ENCODE measurements at regions not wholly inside any gene's neighbourhood (a gene's known extent, or its start where the extent isn't known, plus 50 kb on each side); places are given as distances from the start of the nearest gene placed in this dataset.

GRCh38 chr2:102910724-102911123, 148.9 kb downstream of the TMEM182 start:
- H3K9me2 ChIP-seq (ENCODE audit: insufficient read depth), result no peaks in the 10 kb centered on the region
- TF ChIP-seq CTCF (conservative IDR thresholded peaks at IDR 0.05) (no peak), EZH2 (IDR thresholded peaks at IDR 0.05; ENCODE audit: low read depth) (no peak)
- no peaks in the 10 kb centered on the region for H3K79me2 ChIP-seq (ENCODE audit: low read depth)
- peaks cover 1% of the 10 kb centered on the region; the same call in 1 of the 2 replicates for H3K9me3 ChIP-seq (ENCODE audit: insufficient read depth, low read depth)
- no peak overlapping the region for H3K4me3 ChIP-seq
- no peaks in the 10 kb centered on the region for H4K20me1 ChIP-seq (ENCODE audit: insufficient read depth)
- ChIA-PET POLR2A (ENCODE audit: unreplicated experiment) (no interaction called here), CTCF (no interaction called here)
- H3K27ac ChIP-seq, result no peak overlapping the region
- no TSS peak for BruUV-seq (replicated peaks)
- H3K36me3 ChIP-seq (ENCODE audit: low read depth), result no peaks in the 10 kb centered on the region
- no peaks in the 10 kb centered on the region for H3K27me3 ChIP-seq (ENCODE audit: insufficient read depth, low read depth)
- H3K4me1 ChIP-seq (replicated peaks; ENCODE audit: insufficient read depth), result peaks cover 4% of the 10 kb centered on the region; the same call in 1 of the 2 replicates
- no peaks in the 10 kb centered on the region for H3F3A ChIP-seq (ENCODE audit: insufficient read depth, low read depth)
- DNase-seq, result no peak
- intact Hi-C loops (cut with micrococcal nuclease; ENCODE audit: unreplicated experiment), result no loop called here
- no peak overlapping the region for H2AFZ ChIP-seq
- no peak overlapping the region for H3K4me2 ChIP-seq

GRCh38 chr2:102915128-102915527, 153.3 kb downstream of the TMEM182 start:
- DNase-seq, result peak; percentile 14 to 81
- CTCF ChIA-PET, result no interaction called here
- Histone ChIP-seq H2AFZ (no peak overlapping the region), H3K79me2 (ENCODE audit: low read depth) (no peaks in the 10 kb centered on the region), H3K9me3 (ENCODE audit: insufficient read depth, low read depth) (peaks cover 19% of the 10 kb centered on the region), H3K4me3 (no peak overlapping the region), H3K4me2 (no peak overlapping the region), H3K36me3 (ENCODE audit: low read depth) (no peaks in the 10 kb centered on the region), H3F3A (ENCODE audit: insufficient read depth, low read depth) (no peaks in the 10 kb centered on the region), H4K20me1 (ENCODE audit: insufficient read depth) (no peaks in the 10 kb centered on the region), H3K27ac (peak overlapping the region; percentile 75), H3K9me2 (ENCODE audit: insufficient read depth) (no peaks in the 10 kb centered on the region), H3K27me3 (ENCODE audit: insufficient read depth, low read depth) (no peaks in the 10 kb centered on the region), H3K4me1 (replicated peaks; ENCODE audit: insufficient read depth) (peaks cover 4% of the 10 kb centered on the region; the same call in 1 of the 2 replicates)
- no TSS peak for BruUV-seq (replicated peaks)
- TF ChIP-seq CTCF (conservative IDR thresholded peaks at IDR 0.05) (no peak), EZH2 (IDR thresholded peaks at IDR 0.05; ENCODE audit: low read depth) (no peak)
- intact Hi-C loops (cut with micrococcal nuclease; ENCODE audit: unreplicated experiment), result no loop called here
- POLR2A ChIA-PET (ENCODE audit: unreplicated experiment), result no interaction called here

- no peak for DNase-seq
- TF ChIP-seq EZH2 (IDR thresholded peaks at IDR 0.05; ENCODE audit: low read depth) (no peak), CTCF (conservative IDR thresholded peaks at IDR 0.05) (no peak)
Observed at GRCh38 chr2:102922321-102922720, 160.5 kb downstream of the TMEM182 start.

More at GRCh38 chr2:102922321-102922720, 160.5 kb downstream of the TMEM182 start:
- no peaks in the 10 kb centered on the region for H3K79me2 ChIP-seq (ENCODE audit: low read depth)
- H3K36me3 ChIP-seq (ENCODE audit: low read depth), result no peaks in the 10 kb centered on the region
- ChIA-PET POLR2A (ENCODE audit: unreplicated experiment) (no interaction called here), CTCF (no interaction called here)
- peaks cover 3% of the 10 kb centered on the region; the same call in 1 of the 2 replicates for H3K9me3 ChIP-seq (ENCODE audit: insufficient read depth, low read depth)
- H3K4me1 ChIP-seq (replicated peaks; ENCODE audit: insufficient read depth), result no peaks in the 10 kb centered on the region
- no peak overlapping the region for H3K4me2 ChIP-seq
- no peaks in the 10 kb centered on the region for H3F3A ChIP-seq (ENCODE audit: insufficient read depth, low read depth)
- no peak overlapping the region for H2AFZ ChIP-seq
- H3K27me3 ChIP-seq (ENCODE audit: insufficient read depth, low read depth), result no peaks in the 10 kb centered on the region
- no peak overlapping the region for H3K27ac ChIP-seq
- H3K4me3 ChIP-seq, result no peak overlapping the region
- H3K9me2 ChIP-seq (ENCODE audit: insufficient read depth), result no peaks in the 10 kb centered on the region
- no peaks in the 10 kb centered on the region for H4K20me1 ChIP-seq (ENCODE audit: insufficient read depth)
- intact Hi-C loops (cut with micrococcal nuclease; ENCODE audit: unreplicated experiment), result no loop called here
- no TSS peak for BruUV-seq (replicated peaks)
